ENCODE measurements at regions not wholly inside any gene's neighbourhood (a gene's known extent, or its start where the extent isn't known, plus 50 kb on each side); places are given as distances from the start of the nearest gene placed in this dataset.

- no peak for TF ChIP-seq RFX5 (IDR thresholded peaks at IDR 0.05)
- no peak for TF ChIP-seq CTCF (IDR thresholded peaks at IDR 0.05)
- no peak for TF ChIP-seq CHD4 (IDR thresholded peaks at IDR 0.05; ENCODE audit: borderline replicate concordance)
- no peak for TF ChIP-seq ZFP36 (IDR thresholded peaks at IDR 0.05; ENCODE audit: borderline replicate concordance, partially characterized antibody)
- no peak for TF ChIP-seq KDM5A (IDR thresholded peaks at IDR 0.05)
- TF ChIP-seq, protein P1, sequence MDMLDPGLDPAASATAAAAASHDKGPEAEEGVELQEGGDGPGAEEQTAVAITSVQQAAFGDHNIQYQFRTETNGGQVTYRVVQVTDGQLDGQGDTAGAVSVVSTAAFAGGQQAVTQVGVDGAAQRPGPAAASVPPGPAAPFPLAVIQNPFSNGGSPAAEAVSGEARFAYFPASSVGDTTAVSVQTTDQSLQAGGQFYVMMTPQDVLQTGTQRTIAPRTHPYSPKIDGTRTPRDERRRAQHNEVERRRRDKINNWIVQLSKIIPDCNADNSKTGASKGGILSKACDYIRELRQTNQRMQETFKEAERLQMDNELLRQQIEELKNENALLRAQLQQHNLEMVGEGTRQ (IDR thresholded peaks at IDR 0.05): no peak
- TF ChIP-seq MAFK (IDR thresholded peaks at IDR 0.05; ENCODE audit: partially characterized antibody): no peak
- no peak for TF ChIP-seq CEBPB (IDR thresholded peaks at IDR 0.05)
- TF ChIP-seq HOXA7 (CRISPR knock-in tag; IDR thresholded peaks at IDR 0.05): no peak
- no peak for TF ChIP-seq POLR2A (IDR thresholded peaks at IDR 0.05; ENCODE audit: low read length)
Observed at GRCh38 chr22:44574057-44574639, 76.1 kb upstream of the RTL6 start.
